ENCODE measurements at regions not wholly inside any gene's neighbourhood (a gene's known extent, or its start where the extent isn't known, plus 50 kb on each side); places are given as distances from the start of the nearest gene placed in this dataset.

DNA sequence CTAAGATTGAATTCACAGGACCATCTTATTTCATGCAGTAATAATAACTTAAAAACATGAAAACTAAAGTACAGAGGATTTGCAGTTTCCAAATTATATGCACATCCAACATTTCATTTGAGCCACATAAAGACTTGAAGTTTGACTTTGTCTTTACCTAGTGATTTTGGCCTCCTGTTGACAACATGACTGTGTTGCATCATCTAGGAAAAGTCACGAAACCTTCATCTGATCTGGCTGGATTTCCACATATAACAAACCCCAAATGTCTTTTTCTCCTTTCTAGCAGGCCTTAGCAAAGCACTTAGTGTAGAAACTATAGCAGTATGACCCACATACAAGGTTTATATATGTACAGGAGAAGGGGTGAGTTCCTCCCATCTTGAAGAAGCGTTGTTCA, 406.5 kb upstream of the CDH5 start:
- DNase-seq (ENCODE audit: low spot score) = no peak

DNA sequence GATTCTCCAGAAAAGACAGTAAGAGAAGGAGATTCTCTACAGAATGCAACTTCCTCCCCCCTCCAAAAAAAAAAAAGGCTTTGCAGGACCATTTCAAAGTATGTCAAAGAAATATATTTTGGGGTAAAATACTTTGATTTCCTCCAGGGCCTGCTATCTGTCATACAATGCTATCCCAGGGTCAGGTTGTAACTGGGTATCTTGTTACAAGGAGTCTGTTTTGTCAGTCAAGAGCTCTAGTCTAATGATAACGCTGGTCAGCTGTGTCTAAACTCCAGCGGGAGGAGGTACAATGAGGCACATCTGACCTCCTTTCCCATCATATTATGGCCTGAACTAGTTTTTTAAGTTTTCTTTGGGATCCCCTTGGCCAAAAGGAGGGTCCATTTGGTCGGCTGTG, 408.4 kb upstream of the CDH5 start:
- DNase-seq (ENCODE audit: low spot score) = no peak

DNA sequence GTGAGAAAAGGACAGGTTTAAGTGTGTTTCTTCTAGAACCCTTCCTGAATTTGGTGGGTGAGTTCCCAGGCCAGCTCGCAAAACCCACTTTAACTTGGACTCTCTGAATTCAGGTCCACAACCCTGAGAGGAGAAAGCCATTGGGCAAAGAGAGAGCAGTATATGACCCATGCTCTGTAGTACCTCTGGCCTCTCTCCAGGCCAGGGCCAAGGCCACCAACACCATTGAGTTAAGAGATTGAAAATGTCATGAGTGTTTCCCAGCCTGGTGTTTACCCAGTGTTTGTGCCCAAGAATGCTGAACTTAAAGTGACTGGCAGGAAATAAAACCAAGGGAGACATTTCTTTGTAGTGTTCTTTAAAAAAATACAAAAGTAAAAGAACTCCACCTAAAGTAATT, 410.4 kb upstream of the CDH5 start:
- no peak for DNase-seq (ENCODE audit: low spot score)

DNA sequence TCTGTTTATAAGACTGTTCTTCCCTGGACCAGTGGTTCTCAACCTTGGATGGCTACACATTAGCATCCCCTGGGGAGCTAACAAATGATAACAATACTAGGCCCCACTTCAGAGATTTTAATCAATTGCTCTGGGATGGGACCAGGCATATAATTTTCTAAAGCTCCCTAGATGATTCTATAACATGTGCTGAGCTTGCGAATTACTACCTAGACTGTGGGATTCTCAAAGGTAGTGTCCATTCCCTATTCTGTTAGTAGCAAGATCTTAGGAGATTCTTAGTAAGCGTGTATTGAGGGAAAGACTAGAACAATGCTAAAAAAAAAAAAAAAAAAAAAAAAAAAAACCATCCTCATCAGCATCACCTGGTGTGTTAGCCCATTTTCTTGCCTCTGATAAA, 412.0 kb upstream of the CDH5 start:
- no peak for DNase-seq (ENCODE audit: low spot score)

DNA sequence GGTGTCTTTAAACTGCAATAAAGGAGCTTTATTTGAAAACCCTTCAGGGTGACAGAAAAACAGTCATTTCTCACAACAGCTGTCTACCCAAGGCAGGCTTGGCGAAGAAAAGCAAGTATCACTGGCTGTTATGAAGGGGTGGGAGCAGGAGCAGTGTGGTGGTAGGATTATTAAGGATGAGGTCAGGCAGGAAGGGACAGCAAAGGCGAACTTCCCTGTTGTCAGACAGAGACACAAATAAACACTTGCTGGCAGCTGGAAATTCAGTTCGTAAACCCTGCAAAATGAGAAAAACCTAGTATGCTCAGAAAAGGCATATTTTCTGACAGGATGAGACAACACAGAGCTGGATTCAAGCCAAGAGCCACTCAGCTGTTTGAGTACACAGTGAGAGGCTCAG, 416.3 kb upstream of the CDH5 start:
- DNase-seq (ENCODE audit: low spot score) = no peak

DNA sequence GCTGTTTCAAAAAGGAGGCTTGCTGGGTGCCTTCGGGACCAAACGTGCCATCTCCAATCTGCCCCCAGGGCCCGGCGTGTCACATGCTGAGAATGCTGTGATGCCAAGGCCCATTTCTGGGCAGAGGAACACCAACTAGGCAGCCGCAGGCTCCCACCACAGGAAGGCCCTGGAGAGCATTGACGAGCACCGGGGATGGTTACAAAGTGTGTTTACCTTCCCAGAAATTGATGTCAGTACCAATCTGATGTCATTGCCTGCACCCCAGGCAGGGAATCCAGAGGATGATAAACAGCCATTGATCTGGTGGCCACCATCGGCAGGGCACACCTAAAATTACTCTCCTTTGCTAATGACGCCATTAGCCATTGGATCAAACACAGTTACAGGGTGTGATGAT, 418.1 kb upstream of the CDH5 start:
- no peak for DNase-seq (ENCODE audit: low spot score)

DNA sequence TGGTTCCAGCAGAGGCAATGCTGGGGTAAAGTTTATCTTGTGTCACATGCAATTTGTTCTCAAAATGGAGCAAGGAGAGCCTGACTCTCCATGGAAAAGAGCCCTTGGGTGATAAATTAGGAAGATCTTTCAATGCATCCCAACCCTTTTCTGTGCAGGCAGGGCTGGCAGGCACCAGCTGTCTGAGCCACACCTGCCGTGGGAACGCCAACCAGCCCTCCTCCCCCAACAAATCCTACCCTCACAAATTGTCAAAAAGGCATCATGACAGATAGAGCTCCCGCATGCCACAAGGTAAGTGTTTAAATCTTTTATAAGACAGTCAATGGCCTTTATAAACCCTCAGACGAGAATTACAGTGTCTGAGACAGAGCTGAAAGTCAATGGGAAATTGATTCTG, 418.5 kb upstream of the CDH5 start:
- DNase-seq (ENCODE audit: low spot score) = no peak

DNA sequence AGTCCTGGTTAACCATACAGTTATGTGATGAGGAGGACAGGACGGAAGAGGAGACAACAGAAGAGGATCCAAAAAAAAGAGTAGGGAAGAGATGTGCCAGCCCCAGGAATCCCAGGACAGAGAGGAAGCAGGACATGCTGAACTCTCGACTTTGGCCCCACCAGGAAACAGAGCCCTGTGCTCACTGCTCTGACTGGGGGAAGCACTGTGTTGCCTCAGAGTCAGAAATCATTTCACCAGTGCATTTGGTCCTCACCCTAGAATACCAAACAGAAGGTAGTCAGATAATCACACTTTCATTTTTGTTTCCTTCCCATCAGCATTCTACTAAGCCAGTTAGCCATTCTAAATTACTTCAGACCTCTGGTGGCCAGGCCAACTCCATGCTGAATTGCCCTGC, 421.0 kb upstream of the CDH5 start:
- DNase-seq (ENCODE audit: low spot score) = no peak

DNA sequence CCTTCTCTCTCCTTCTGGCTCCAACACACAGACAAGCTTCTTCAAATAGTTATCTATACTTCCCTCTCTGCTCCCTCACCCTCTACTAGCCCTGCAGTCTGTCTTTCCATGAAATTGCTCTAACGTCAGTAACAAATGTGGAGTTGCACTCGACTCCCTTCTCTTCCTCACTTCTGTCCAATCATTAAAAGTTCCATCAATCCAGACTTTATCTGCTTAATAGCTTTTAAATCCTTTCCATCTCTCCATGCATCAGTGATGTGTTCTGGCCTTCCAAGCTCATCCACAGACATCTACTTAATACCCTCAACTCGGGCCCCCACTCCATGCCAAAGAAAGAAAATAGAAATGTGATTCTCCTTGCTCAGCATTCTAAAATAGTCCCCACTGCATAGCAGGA, 422.1 kb upstream of the CDH5 start:
- no peak for DNase-seq (ENCODE audit: low spot score)

DNA sequence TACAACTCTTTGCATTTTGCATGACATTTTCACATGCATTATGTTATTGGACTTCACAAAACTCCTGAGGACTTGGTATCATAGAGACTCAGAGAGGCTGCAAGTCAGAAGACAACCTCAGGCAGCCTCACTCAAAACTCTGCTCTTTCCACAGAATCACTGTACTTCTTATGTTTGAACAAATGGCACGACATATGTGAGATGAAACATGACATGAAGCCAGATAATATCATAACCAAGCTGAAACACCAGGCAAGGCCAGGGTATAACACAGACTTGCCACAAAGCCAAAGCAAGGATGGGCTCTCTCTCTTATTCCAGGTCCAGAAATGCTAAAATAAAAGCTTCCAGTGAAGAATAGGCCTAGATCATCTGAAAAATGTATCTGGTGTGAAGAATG, 425.8 kb upstream of the CDH5 start:
- no peak for DNase-seq (ENCODE audit: low spot score)

DNA sequence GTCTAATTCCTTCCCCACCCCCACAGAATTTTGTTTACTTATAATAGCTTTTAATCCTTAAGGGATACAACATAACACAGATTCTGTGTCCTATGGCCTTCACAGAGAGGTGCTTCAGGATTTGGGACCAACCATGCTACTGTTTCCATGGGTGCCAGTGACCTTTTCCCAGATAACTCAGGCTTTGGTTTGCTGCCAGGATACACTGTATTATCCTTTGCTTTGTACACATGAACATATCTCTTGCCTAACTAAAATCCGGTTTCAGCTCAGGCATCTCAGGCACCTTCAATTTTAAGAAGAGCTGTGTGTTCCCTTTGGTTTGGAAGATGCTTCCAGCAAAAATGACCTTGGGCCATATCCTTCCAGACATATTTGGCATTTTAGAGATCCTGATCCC, 428.4 kb upstream of the CDH5 start:
- DNase-seq (ENCODE audit: low spot score) = no peak

DNA sequence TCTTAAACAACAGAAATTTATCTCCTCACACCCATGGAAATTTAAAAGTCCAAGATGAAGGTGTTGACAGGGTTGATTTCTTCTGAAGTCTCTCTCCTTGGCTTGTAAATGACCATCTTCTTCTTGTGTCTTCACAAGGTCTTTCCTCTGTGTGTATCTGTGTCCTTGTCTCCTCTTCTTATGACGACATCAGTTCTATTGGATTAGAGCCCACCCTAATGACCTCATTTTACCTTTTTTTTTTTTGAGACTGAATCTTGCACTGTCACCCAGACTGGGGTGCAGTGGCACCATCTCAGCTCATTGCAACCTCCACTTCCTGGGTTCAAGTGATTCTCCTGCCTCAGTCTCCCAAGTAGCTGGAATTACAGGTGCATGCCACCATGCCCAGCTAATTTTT, 429.0 kb upstream of the CDH5 start:
- DNase-seq (ENCODE audit: low spot score) = no peak

DNA sequence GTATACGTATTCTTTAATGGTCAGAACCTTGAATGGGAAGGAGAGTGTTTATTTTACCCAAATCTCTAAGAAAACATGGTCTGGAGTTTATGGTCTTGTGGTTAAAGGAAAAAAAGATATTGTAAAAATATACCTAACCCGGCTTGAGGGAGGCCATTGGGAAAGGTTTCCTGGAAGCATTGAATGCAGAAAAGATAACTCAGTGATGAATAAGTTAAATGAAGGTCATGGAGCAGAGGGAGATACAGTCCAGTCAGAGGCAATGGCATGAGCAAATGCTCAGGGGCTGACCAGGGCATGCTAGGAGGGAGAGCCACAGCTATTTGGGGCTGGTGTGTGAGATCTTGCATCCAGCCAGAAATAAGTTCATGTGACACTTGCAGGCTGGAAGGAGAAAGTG, 430.4 kb upstream of the CDH5 start:
- no peak for DNase-seq (ENCODE audit: low spot score)

DNA sequence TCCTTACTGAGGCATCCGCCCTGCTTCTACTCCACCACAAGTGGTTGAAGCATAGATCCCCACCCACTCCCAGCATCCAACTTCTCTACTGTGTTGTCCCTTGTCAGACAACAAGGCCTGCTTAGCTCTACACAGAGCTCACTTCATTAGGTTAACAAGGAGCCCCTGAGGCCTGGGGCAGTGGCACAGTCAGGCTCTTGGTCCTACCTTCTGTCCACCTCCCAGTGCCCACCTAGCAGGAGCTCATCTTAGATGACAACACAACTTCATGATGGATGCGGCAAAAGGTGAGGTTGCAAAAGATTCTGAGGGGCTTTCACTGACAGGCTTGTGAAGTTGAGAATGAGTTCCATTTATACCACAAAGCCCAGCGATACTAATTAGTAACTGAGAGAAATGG, 432.0 kb upstream of the CDH5 start:
- no peak for DNase-seq (ENCODE audit: low spot score)

DNA sequence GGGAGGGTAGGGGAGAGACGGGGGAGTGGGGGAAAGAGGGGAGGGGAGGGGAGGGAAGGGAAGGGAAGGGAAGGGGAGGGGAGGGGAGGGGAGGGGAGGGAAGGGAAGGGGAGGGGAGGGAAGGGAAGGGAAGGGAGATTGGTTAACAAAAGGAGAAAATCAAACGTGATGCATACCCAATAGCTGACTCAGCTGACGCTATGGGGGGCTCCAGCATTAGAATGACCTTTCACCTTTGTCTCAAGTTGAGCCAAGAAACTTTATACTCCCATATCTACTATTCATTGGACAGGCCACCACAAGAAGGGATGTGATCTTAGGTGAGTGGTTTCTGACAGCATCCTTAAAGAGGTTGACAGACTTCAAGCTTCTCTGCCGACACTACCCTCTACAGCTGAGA, 432.8 kb upstream of the CDH5 start:
- no peak for DNase-seq (ENCODE audit: low spot score)

DNA sequence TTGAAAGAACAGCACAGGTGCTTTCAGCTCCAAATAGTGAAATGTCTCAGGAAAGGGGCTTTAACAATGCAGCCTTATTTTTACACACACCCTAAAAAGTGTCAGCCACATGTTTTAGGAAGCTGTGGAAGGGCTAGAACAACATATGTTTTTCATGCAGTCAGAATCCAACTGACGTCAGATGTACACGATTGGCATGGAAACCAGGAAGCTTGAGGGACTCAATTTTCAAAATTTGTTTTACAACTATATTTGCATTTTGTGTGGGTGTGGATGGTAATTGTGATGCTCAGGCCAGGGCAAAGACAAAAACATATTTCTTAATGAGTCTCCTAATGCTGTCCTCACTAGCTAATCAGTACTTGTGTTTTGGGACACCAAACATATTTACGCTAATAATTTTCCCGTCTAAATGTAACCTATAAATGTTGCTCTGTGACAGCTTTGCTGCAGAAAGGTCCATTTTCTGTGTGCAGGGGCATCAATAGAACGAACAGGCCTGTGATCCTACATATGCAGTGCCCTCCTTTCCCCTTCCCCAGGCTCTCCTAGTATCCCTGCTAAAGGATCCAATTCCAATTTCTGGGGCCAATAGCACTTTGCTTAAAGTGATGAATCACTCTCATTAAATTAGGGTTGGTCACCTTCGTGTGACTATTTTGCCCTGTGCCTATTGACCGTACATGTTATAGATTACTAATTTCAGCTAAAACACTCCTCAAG, 434.0 kb upstream of the CDH5 start:
- no peak for DNase-seq (ENCODE audit: low spot score)

DNA sequence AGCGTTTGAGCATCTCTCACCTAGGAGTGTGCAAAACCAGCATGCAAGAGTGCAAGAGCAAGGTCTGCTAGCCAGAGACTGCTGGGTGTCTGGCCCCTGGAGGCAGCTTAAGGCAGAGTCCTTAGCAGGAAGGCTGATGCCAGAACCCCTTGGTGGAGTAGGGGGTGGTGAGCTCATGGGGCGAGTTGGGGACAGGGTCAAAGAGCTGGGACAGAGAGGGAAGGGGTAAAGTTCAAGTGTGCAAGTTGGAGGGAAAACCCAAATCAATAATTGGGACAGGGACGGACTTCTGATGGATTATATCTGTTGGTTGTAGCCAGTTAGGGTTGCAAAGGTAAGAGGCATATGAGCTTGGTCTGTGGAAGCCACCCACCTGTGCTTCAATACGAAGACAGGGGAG, 443.6 kb upstream of the CDH5 start:
- DNase-seq (ENCODE audit: low spot score) = no peak

DNA sequence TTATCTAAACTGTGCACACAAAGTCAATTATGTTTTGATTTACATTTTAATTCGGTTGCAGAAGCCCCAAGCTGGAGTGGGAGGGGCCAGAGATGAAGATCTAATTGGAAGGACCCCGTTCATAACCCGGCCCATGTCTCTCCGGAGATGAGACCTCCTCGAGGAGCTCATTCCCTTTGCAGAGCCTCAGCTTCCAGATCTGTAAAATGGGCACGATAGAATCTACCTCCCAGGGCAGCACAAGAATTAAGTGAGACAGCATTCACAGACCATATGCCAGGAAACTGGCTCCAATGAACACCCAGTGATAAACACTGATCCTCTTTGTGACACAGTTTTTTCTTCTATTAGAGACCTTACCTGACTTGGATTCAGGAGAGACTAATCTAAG, 446.5 kb upstream of the CDH5 start:
- DNase-seq (ENCODE audit: low spot score) = no peak

DNA sequence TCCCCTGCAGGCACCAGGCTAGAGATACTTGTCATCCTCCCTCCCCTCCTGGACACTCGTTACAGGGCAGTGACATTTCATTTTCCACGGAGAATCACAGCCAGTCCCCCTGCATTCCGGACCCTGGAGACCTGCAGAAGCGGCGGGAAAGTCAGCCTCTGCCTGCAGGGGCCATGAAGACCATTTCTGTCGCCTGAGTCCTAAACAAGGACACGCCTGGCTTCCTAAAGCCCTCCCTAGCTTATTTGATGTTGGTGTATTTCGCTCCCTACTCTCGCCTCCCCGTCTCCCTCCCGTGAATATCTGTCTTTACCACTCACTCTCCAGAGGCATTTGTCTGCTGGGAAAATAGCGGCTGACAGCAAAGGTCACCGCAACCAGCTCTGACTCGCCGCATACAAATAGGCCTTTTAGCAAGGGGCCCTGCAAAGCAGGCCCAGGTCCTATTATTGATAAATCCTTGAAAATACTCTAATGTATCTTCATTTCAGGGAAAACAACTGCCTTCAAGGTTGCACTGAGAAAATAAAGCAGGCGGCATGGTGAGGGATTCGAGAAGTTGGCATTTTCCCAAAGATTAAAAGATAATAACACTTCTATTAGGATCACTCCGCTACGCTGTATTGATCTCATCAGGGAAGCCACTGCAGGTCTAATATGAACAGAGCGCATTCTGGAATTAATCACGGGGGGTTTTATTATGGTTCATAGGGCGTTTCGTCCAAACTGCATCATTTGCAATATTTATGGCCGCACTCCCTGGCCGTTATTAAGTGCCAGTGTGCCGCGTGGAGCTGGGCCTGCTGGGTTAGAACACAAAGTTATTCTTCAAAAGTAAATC, 447.1 kb upstream of the CDH5 start:
- no peak for DNase-seq (ENCODE audit: low spot score)

DNA sequence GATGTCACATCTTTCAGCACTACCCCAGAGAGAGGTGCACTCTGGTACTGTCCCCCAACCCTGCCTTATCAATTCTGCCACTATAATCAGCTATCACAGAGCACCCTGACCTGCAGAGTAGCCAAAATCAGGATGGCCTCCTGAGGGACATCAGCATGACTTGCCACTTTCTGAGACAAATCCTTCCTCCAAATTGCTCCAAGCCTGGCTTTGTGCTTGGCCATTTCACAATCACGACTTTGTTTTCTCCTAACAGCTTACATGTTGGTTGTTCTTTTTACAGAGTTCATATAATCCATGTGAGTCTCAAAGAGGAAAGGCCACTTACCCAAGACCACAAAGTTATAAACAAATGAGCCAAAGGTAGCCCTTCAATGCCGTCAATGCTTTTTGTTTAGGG, 449.0 kb upstream of the CDH5 start:
- DNase-seq (ENCODE audit: low spot score) = no peak

DNA sequence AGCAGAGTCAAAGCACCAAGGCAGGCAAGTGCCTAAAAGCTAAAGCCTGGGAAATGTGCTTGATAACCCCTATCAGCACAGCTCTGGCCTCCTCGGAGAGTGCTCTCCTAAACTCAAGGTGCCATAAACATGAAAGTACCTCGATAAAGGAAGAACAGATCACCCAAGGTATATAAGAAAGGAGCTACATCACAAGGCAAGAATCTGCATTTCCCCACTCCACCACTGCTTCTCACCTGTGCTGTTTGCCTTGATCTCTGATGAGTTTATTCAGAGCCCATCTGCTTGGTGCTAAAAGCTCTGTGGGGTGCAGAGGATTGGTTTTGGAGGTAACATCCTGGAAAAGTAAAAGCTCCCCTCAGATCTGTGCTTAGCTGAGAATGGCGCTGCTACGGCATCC, 449.5 kb upstream of the CDH5 start:
- DNase-seq (ENCODE audit: low spot score) = no peak

DNA sequence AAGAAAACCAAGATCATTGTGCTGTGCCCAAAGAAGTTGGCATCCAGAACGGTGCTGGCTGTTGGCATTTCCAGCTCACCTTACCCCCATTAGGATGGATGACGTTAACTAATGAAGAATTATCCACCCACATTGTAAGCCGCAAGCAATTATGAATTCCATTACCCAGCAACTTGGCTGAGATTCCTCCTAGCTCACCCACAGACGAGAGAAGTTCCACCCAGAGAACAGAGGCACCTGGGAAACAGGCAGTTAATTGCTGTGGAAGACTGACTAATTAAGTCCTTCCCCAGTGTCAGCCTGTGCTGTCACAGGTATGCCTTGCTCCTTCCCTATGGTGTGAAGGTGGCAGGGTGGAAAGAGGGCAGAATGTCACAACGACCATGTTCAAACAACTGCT, 456.2 kb upstream of the CDH5 start:
- no peak for DNase-seq (ENCODE audit: low spot score)

DNA sequence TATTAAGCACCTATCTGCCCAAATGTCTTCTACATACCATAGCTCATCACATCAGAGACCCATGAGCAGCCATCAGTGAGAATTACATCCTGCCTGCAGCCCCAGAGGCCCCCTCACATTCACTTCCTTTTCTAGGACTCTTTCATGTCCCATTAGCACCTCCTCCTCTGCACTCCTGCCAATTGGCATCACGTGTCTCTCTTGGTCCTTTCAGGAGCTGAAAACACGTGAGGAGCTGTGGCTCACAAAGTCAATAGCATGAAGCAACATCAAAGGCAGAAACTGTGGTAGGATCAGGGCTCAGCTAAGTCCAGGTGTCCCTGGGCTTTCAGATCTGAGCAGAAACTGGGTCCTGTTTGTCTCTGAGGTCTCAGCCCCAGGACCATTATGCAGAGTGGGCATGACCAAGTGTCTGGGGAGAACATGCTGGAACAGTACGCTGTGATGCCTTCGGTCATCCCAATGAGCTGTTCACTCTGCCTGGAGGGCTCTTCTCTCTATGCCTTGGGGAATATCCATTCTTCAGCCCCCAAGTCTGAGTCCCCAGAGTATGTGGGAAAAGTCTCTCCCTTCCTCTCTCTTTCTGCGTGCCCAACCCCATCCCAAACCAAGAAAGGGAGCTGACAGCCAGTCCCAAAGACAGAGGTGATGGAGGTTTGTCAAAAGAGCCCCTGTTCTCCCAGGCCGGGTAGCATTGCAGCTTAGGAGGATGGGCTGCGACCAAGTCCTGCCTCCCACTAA, 457.0 kb upstream of the CDH5 start:
- DNase-seq (ENCODE audit: low spot score) = no peak

All from CD4-positive, alpha-beta T cell treated with Interleukin-2 at 100 ng/mL for 4 hours (primary cell).